ENCODE measurements at regions not wholly inside any gene's neighbourhood (a gene's known extent, or its start where the extent isn't known, plus 50 kb on each side); places are given as distances from the start of the nearest gene placed in this dataset.

- POLR2A ChIA-PET = no interaction called here
- Mint-ChIP-seq H3K27me3 (no peaks in the 10 kb centered on the region), H3K27ac (no peak overlapping the region), H3K36me3 (ENCODE audit: low read depth) (no peaks in the 10 kb centered on the region), H3K9me3 (ENCODE audit: low read depth) (no peaks in the 10 kb centered on the region), H3K4me3 (no peak overlapping the region), H3K4me1 (no peaks in the 10 kb centered on the region)
- ATAC-seq (no peak), DNase-seq (no peak)
- intact Hi-C loops (cut with DNase I, micrococcal nuclease) = no loop called here
- CTCF ChIA-PET = no interaction called here
Measured at GRCh38 chr6:98498866-98499265, 335.5 kb upstream of the POU3F2 start.

GRCh38 chr6:98514073-98514720, 320.2 kb upstream of the POU3F2 start:
- no peak for DNase-seq
- Mint-ChIP-seq H3K4me1 (no peaks in the 10 kb centered on the region), H3K27ac (no peak overlapping the region), H3K27me3 (no peaks in the 10 kb centered on the region), H3K4me3 (no peak overlapping the region), H3K36me3 (ENCODE audit: low read depth) (no peaks in the 10 kb centered on the region), H3K9me3 (ENCODE audit: low read depth) (no peaks in the 10 kb centered on the region)
- ATAC-seq = no peak
- intact Hi-C loops (cut with DNase I, micrococcal nuclease) = no loop called here
- POLR2A ChIA-PET = no interaction called here
- CTCF ChIA-PET = no interaction called here

- Mint-ChIP-seq H3K9me3 (ENCODE audit: low read depth) (no peaks in the 10 kb centered on the region), H3K36me3 (ENCODE audit: low read depth) (no peaks in the 10 kb centered on the region), H3K27ac (no peak overlapping the region), H3K4me1 (no peaks in the 10 kb centered on the region), H3K27me3 (no peaks in the 10 kb centered on the region), H3K4me3 (no peak overlapping the region)
- intact Hi-C loops (cut with DNase I, micrococcal nuclease) = no loop called here
- ChIA-PET CTCF (no interaction called here), POLR2A (no interaction called here)
- no peak for DNase-seq
- no peak for ATAC-seq
Measured at GRCh38 chr6:98514796-98515195, 319.6 kb upstream of the POU3F2 start.

GRCh38 chr6:98516206-98516605, 318.2 kb upstream of the POU3F2 start:
- DNase-seq (no peak), ATAC-seq (no peak)
- H3K27ac Mint-ChIP-seq = no peak overlapping the region
- H3K27me3 Mint-ChIP-seq = no peaks in the 10 kb centered on the region
- intact Hi-C loops (cut with DNase I, micrococcal nuclease) = no loop called here
- ChIA-PET CTCF (no interaction called here), POLR2A (no interaction called here)
- no peaks in the 10 kb centered on the region for H3K4me1 Mint-ChIP-seq
- H3K36me3 Mint-ChIP-seq (ENCODE audit: low read depth) = no peaks in the 10 kb centered on the region
- H3K9me3 Mint-ChIP-seq (ENCODE audit: low read depth) = no peaks in the 10 kb centered on the region
- H3K4me3 Mint-ChIP-seq = no peak overlapping the region

- H3K4me1 Mint-ChIP-seq = no peaks in the 10 kb centered on the region
- ChIA-PET CTCF (no interaction called here), POLR2A (no interaction called here)
- ATAC-seq = no peak
- H3K9me3 Mint-ChIP-seq (ENCODE audit: low read depth) = no peaks in the 10 kb centered on the region
- no peak for DNase-seq
- no peak overlapping the region for H3K27ac Mint-ChIP-seq
- H3K4me3 Mint-ChIP-seq = no peak overlapping the region
- H3K27me3 Mint-ChIP-seq = no peaks in the 10 kb centered on the region
- H3K36me3 Mint-ChIP-seq (ENCODE audit: low read depth) = no peaks in the 10 kb centered on the region
- intact Hi-C loops (cut with DNase I, micrococcal nuclease) = no loop called here
Measured at GRCh38 chr6:98516866-98517265, 317.5 kb upstream of the POU3F2 start.

GRCh38 chr6:98525860-98526259, 308.5 kb upstream of the POU3F2 start:
- Mint-ChIP-seq H3K4me3 (no peak overlapping the region), H3K27me3 (peaks cover 2% of the 10 kb centered on the region), H3K9me3 (ENCODE audit: low read depth) (peaks cover 3% of the 10 kb centered on the region), H3K36me3 (ENCODE audit: low read depth) (no peaks in the 10 kb centered on the region), H3K27ac (no peak overlapping the region), H3K4me1 (no peaks in the 10 kb centered on the region)
- ChIA-PET CTCF (no interaction called here), POLR2A (no interaction called here)
- intact Hi-C loops (cut with DNase I, micrococcal nuclease) = no loop called here
- ATAC-seq = no peak
- DNase-seq = no peak

- peaks cover 3% of the 10 kb centered on the region for H3K9me3 Mint-ChIP-seq (ENCODE audit: low read depth)
- POLR2A ChIA-PET = no interaction called here
- no peak for DNase-seq
- CTCF ChIA-PET = no interaction called here
- intact Hi-C loops (cut with DNase I, micrococcal nuclease) = no loop called here
- no peaks in the 10 kb centered on the region for H3K4me1 Mint-ChIP-seq
- no peak overlapping the region for H3K4me3 Mint-ChIP-seq
- no peaks in the 10 kb centered on the region for H3K36me3 Mint-ChIP-seq (ENCODE audit: low read depth)
- ATAC-seq = no peak
- peaks cover 2% of the 10 kb centered on the region for H3K27me3 Mint-ChIP-seq
- no peak overlapping the region for H3K27ac Mint-ChIP-seq
Measured at GRCh38 chr6:98526465-98526864, 307.9 kb upstream of the POU3F2 start.

GRCh38 chr6:98529364-98529763, 305.0 kb upstream of the POU3F2 start:
- intact Hi-C loops (cut with DNase I, micrococcal nuclease) = no loop called here
- Mint-ChIP-seq H3K4me3 (no peak overlapping the region), H3K4me1 (no peaks in the 10 kb centered on the region), H3K36me3 (ENCODE audit: low read depth) (no peaks in the 10 kb centered on the region), H3K27ac (no peak overlapping the region), H3K9me3 (ENCODE audit: low read depth) (peaks cover 3% of the 10 kb centered on the region), H3K27me3 (peaks cover 2% of the 10 kb centered on the region)
- ChIA-PET CTCF (no interaction called here), POLR2A (no interaction called here)
- DNase-seq (no peak), ATAC-seq (no peak)

- Mint-ChIP-seq H3K4me3 (no peak overlapping the region), H3K27me3 (peaks cover under 1% of the 10 kb centered on the region), H3K36me3 (ENCODE audit: low read depth) (no peaks in the 10 kb centered on the region), H3K9me3 (ENCODE audit: low read depth) (peaks cover 3% of the 10 kb centered on the region), H3K27ac (no peak overlapping the region), H3K4me1 (no peaks in the 10 kb centered on the region)
- intact Hi-C loops (cut with DNase I, micrococcal nuclease) = no loop called here
- DNase-seq (no peak), ATAC-seq (no peak)
- POLR2A ChIA-PET = no interaction called here
- CTCF ChIA-PET = no interaction called here
Measured at GRCh38 chr6:98530732-98531131, 303.6 kb upstream of the POU3F2 start.

- CTCF ChIA-PET = interaction anchor here (0.5 kb wide), 1 partner anchor 187 kb away, joined by 3 read pairs; no protein-coding TSS in a partner anchor
Measured at GRCh38 chr6:98532004-98532403, 302.4 kb upstream of the POU3F2 start.

GRCh38 chr6:98539741-98540140, 294.6 kb upstream of the POU3F2 start:
- ChIA-PET CTCF (no interaction called here), POLR2A (no interaction called here)
- H3K27ac Mint-ChIP-seq = no peak overlapping the region
- DNase-seq (no peak), ATAC-seq (no peak)
- no peaks in the 10 kb centered on the region for H3K9me3 Mint-ChIP-seq (ENCODE audit: low read depth)
- H3K4me1 Mint-ChIP-seq = no peaks in the 10 kb centered on the region
- no peak overlapping the region for H3K4me3 Mint-ChIP-seq
- H3K36me3 Mint-ChIP-seq (ENCODE audit: low read depth) = no peaks in the 10 kb centered on the region
- intact Hi-C loops (cut with DNase I, micrococcal nuclease) = no loop called here
- no peaks in the 10 kb centered on the region for H3K27me3 Mint-ChIP-seq

More at GRCh38 chr6:98532004-98532403, 302.4 kb upstream of the POU3F2 start:
- Mint-ChIP-seq H3K27ac (no peak overlapping the region), H3K4me3 (no peak overlapping the region), H3K9me3 (ENCODE audit: low read depth) (peaks cover 3% of the 10 kb centered on the region), H3K27me3 (no peaks in the 10 kb centered on the region), H3K4me1 (no peaks in the 10 kb centered on the region), H3K36me3 (ENCODE audit: low read depth) (no peaks in the 10 kb centered on the region)
- POLR2A ChIA-PET = no interaction called here
- ATAC-seq (no peak), DNase-seq (no peak)
- intact Hi-C loops (cut with DNase I, micrococcal nuclease) = no loop called here

GRCh38 chr6:98546376-98546775, 288.0 kb upstream of the POU3F2 start:
- DNase-seq (no peak), ATAC-seq (no peak)
- no peak overlapping the region for H3K4me3 Mint-ChIP-seq
- H3K36me3 Mint-ChIP-seq (ENCODE audit: low read depth) = no peaks in the 10 kb centered on the region
- ChIA-PET CTCF (no interaction called here), POLR2A (no interaction called here)
- H3K27me3 Mint-ChIP-seq = no peaks in the 10 kb centered on the region
- H3K4me1 Mint-ChIP-seq = no peaks in the 10 kb centered on the region
- no peaks in the 10 kb centered on the region for H3K9me3 Mint-ChIP-seq (ENCODE audit: low read depth)
- H3K27ac Mint-ChIP-seq = no peak overlapping the region
- intact Hi-C loops (cut with DNase I, micrococcal nuclease) = no loop called here

GRCh38 chr6:98547151-98547550, 287.2 kb upstream of the POU3F2 start:
- ChIA-PET POLR2A (no interaction called here), CTCF (no interaction called here)
- intact Hi-C loops (cut with DNase I, micrococcal nuclease) = no loop called here
- H3K27me3 Mint-ChIP-seq = no peaks in the 10 kb centered on the region
- H3K9me3 Mint-ChIP-seq (ENCODE audit: low read depth) = no peaks in the 10 kb centered on the region
- H3K27ac Mint-ChIP-seq = no peak overlapping the region
- no peaks in the 10 kb centered on the region for H3K4me1 Mint-ChIP-seq
- no peaks in the 10 kb centered on the region for H3K36me3 Mint-ChIP-seq (ENCODE audit: low read depth)
- H3K4me3 Mint-ChIP-seq = no peak overlapping the region
- no peak for DNase-seq
- ATAC-seq = no peak
